ENCODE measurements at regions not wholly inside any gene's neighbourhood (a gene's known extent, or its start where the extent isn't known, plus 50 kb on each side); places are given as distances from the start of the nearest gene placed in this dataset.
"Not testable (repeated sequence)": the region's sequence is repeated elsewhere in the genome, so short reads cannot be mapped to it uniquely, and the experiment has no call there.

GRCh38 chr3:180417241-180417640 lies 184.7 kb upstream of the TTC14 start:
- no peak overlapping the region for H3K4me3 ChIP-seq (ENCODE audit: low read length)
- TF ChIP-seq ZNF274 (IDR thresholded peaks at IDR 0.05; ENCODE audit: low read depth, low read length) = no peak

- no peak for TF ChIP-seq ZNF274 (IDR thresholded peaks at IDR 0.05; ENCODE audit: low read depth, low read length)
- H3K4me3 ChIP-seq (ENCODE audit: low read length) = no peak overlapping the region
Observed at GRCh38 chr3:180420016-180420415, 181.9 kb upstream of the TTC14 start.

- H3K4me3 ChIP-seq (ENCODE audit: low read length) = no peak overlapping the region
- TF ChIP-seq ZNF274 (IDR thresholded peaks at IDR 0.05; ENCODE audit: low read depth, low read length) = no peak
Observed at GRCh38 chr3:180420804-180421203, 181.2 kb upstream of the TTC14 start.

GRCh38 chr3:180421221-180421620 lies 180.7 kb upstream of the TTC14 start:
- no peak overlapping the region for H3K4me3 ChIP-seq (ENCODE audit: low read length)
- no peak for TF ChIP-seq ZNF274 (IDR thresholded peaks at IDR 0.05; ENCODE audit: low read depth, low read length)

- no peak for TF ChIP-seq ZNF274 (IDR thresholded peaks at IDR 0.05; ENCODE audit: low read depth, low read length)
- H3K4me3 ChIP-seq (ENCODE audit: low read length) = no peak overlapping the region
Observed at GRCh38 chr3:180421721-180422120, 180.2 kb upstream of the TTC14 start.

GRCh38 chr3:180424305-180424704 lies 177.7 kb upstream of the TTC14 start:
- not testable (repeated sequence) for H3K4me3 ChIP-seq (ENCODE audit: low read length)

- no peak overlapping the region for H3K4me3 ChIP-seq (ENCODE audit: low read length)
Observed at GRCh38 chr3:180430896-180431295, 171.1 kb upstream of the TTC14 start.

GRCh38 chr3:180433152-180433551 lies 168.8 kb upstream of the TTC14 start:
- no peak overlapping the region for H3K4me3 ChIP-seq (ENCODE audit: low read length)
- no peak for TF ChIP-seq ZNF274 (IDR thresholded peaks at IDR 0.05; ENCODE audit: low read depth, low read length)

More at GRCh38 chr3:180430896-180431295, 171.1 kb upstream of the TTC14 start:
- no peak for TF ChIP-seq ZNF274 (IDR thresholded peaks at IDR 0.05; ENCODE audit: low read depth, low read length)

- TF ChIP-seq ZNF274 (IDR thresholded peaks at IDR 0.05; ENCODE audit: low read depth, low read length) = no peak
- H3K4me3 ChIP-seq (ENCODE audit: low read length) = no peak overlapping the region
Observed at GRCh38 chr3:180447136-180447535, 154.8 kb upstream of the TTC14 start.

- not testable (repeated sequence) for H3K4me3 ChIP-seq (ENCODE audit: low read length)
Observed at GRCh38 chr3:180448407-180448806, 153.6 kb upstream of the TTC14 start.

- TF ChIP-seq ZNF274 (IDR thresholded peaks at IDR 0.05; ENCODE audit: low read depth, low read length) = no peak
- no peak overlapping the region for H3K4me3 ChIP-seq (ENCODE audit: low read length)
Observed at GRCh38 chr3:180457225-180457624, 144.7 kb upstream of the TTC14 start.

GRCh38 chr3:180466401-180467011 lies 135.5 kb upstream of the TTC14 start:
- no peak for TF ChIP-seq ZNF274 (IDR thresholded peaks at IDR 0.05; ENCODE audit: low read depth, low read length)
- H3K4me3 ChIP-seq (ENCODE audit: low read length) = no peak overlapping the region

GRCh38 chr3:180467177-180467576 lies 134.8 kb upstream of the TTC14 start:
- TF ChIP-seq ZNF274 (IDR thresholded peaks at IDR 0.05; ENCODE audit: low read depth, low read length) = no peak

GRCh38 chr3:180469149-180469548 lies 132.8 kb upstream of the TTC14 start:
- no peak for TF ChIP-seq ZNF274 (IDR thresholded peaks at IDR 0.05; ENCODE audit: low read depth, low read length)
- no peak overlapping the region for H3K4me3 ChIP-seq (ENCODE audit: low read length)

More at GRCh38 chr3:180467177-180467576, 134.8 kb upstream of the TTC14 start:
- no peak overlapping the region for H3K4me3 ChIP-seq (ENCODE audit: low read length)

GRCh38 chr3:180478695-180479094 lies 123.3 kb upstream of the TTC14 start:
- H3K4me3 ChIP-seq (ENCODE audit: low read length) = no peak overlapping the region
- no peak for TF ChIP-seq ZNF274 (IDR thresholded peaks at IDR 0.05; ENCODE audit: low read depth, low read length)

GRCh38 chr3:180492047-180492446 lies 109.9 kb upstream of the TTC14 start:
- no peak overlapping the region for H3K4me3 ChIP-seq (ENCODE audit: low read length)
- no peak for TF ChIP-seq ZNF274 (IDR thresholded peaks at IDR 0.05; ENCODE audit: low read depth, low read length)

Measured in GM08714 (cell line).